Activated T-cell treated with anti-CD3 and anti-CD28 coated beads, Interleukin-2, amount 50 U/mL, for 4 hours (primary cell): ENCODE measurements at regions not wholly inside any gene's neighbourhood (a gene's known extent, or its start where the extent isn't known, plus 50 kb on each side); places are given as distances from the start of the nearest gene placed in this dataset.

Source experiments
- ATAC-seq, 2 donors: fragments of 200-7000 bp; cut with Tn5 transposase; one replicate each; pipeline ENCODE4 v1.10.0; 2021
- DNase-seq: peaks from one replicate; pipeline ENCODE4 v3.0.0-alpha.2; 2020
- H3K27me3 Mint-ChIP-seq: one replicate; pipeline ENCODE4 v1.8.0; 2021; ENCODE audit warnings: low read depth, mixed read lengths
- H3K36me3 Mint-ChIP-seq: one replicate; pipeline ENCODE4 v1.8.0; 2022; ENCODE audit warnings: mixed read lengths; ENCODE audit not compliant: insufficient read depth
- H3K4me1 Mint-ChIP-seq: one replicate; pipeline ENCODE4 v1.8.0; 2021; ENCODE audit warnings: low read depth, mixed read lengths
- H3K4me3 Mint-ChIP-seq: one replicate; pipeline ENCODE4 v1.8.0; 2021; ENCODE audit warnings: mild to moderate bottlenecking, moderate library complexity, mixed read lengths
- H3K9me3 Mint-ChIP-seq: one replicate; pipeline ENCODE4 v1.8.0; 2021; ENCODE audit warnings: mixed read lengths

GRCh38 chr10:28137907-28138880, 139.3 kb upstream of the ODAD2 start:
- Mint-ChIP-seq H3K36me3 (peaks cover 42% of the 10 kb centered on the region), H3K4me1 (peaks cover 2% of the 10 kb centered on the region), H3K27me3 (no peaks in the 10 kb centered on the region), H3K9me3 (peaks cover 34% of the 10 kb centered on the region), H3K4me3 (no peak overlapping the region)
- DNase-seq (no peak), ATAC-seq (no peak)

- DNase-seq (no peak), ATAC-seq (no peak)
- no peaks in the 10 kb centered on the region for H3K4me1 Mint-ChIP-seq
- peaks cover 52% of the 10 kb centered on the region for H3K36me3 Mint-ChIP-seq
- no peak overlapping the region for H3K4me3 Mint-ChIP-seq
- H3K27me3 Mint-ChIP-seq = no peaks in the 10 kb centered on the region
- peaks cover 34% of the 10 kb centered on the region for H3K9me3 Mint-ChIP-seq
Observed at GRCh38 chr10:28135258-28135657, 136.4 kb upstream of the ODAD2 start.

DNA sequence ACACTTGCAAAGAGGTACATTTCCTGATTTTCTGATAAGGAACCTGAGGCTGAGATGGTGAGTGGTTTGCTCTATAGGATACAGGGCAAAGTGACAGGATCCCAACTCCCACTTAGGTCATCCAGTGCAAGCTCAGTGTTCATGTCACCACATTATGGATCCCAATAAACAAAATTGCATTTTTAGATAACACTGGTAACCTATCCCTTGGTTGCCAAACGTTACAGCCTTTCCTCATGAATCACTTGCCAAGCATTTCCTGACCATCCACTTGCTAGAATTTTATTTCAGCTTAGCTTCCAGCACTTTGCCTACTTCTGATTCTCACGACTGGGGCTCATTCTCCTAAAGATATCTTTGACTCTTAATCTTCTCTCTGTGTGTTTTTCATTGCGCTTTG, 131.4 kb upstream of the ODAD2 start:
- H3K4me1 Mint-ChIP-seq = peaks cover 3% of the 10 kb centered on the region
- no peak overlapping the region for H3K4me3 Mint-ChIP-seq
- no peak for DNase-seq
- ATAC-seq = no peak
- peaks cover 46% of the 10 kb centered on the region for H3K36me3 Mint-ChIP-seq
- peaks cover 7% of the 10 kb centered on the region for H3K9me3 Mint-ChIP-seq
- no peaks in the 10 kb centered on the region for H3K27me3 Mint-ChIP-seq

DNA sequence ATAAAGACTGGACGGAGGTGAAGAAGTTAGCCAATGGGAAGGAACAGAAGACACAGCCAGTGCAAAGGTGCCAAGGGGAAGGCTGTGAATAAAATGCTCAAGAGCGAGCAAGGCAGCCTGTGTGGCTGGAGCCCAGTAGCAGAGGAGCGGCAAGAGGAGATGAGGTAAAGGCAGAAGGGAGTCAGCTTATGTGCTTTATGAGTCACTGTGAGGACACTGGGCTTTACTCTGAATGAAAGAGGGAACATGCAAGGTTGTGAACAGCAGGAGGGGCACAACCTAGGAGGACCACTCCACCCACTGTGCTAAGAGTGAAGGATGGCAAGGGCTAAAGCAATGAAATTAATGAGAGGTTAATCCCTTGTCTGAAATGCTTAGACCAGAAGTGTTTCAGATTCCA, 129.0 kb upstream of the ODAD2 start:
- H3K36me3 Mint-ChIP-seq = peaks cover 40% of the 10 kb centered on the region
- H3K4me3 Mint-ChIP-seq = no peak overlapping the region
- H3K27me3 Mint-ChIP-seq = no peaks in the 10 kb centered on the region
- no peaks in the 10 kb centered on the region for H3K9me3 Mint-ChIP-seq
- no peak for DNase-seq
- no peak for ATAC-seq
- H3K4me1 Mint-ChIP-seq = peaks cover 3% of the 10 kb centered on the region

DNA sequence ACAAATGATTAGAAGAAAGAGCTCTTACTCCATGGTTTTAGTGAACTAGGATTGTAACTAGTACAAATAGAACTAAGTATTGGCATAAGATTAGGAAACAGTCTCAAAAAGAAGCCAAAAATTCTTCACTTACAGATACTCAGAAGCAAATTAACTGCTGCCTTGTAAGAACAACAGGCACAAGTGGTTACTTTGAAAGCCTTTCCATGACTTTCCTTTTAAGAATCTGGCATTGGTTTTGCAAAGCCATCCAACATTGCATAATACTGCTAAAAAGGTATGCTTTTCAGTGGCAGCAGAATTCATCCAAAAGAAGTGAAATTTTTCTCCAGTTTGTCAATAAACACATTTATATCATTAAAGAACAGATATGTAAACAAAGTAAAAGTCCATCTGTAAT, 126.8 kb upstream of the ODAD2 start:
- peaks cover 3% of the 10 kb centered on the region for H3K4me1 Mint-ChIP-seq
- H3K36me3 Mint-ChIP-seq = peaks cover 42% of the 10 kb centered on the region
- no peaks in the 10 kb centered on the region for H3K27me3 Mint-ChIP-seq
- no peak for ATAC-seq
- no peak for DNase-seq
- H3K4me3 Mint-ChIP-seq = no peak overlapping the region
- no peaks in the 10 kb centered on the region for H3K9me3 Mint-ChIP-seq

DNA sequence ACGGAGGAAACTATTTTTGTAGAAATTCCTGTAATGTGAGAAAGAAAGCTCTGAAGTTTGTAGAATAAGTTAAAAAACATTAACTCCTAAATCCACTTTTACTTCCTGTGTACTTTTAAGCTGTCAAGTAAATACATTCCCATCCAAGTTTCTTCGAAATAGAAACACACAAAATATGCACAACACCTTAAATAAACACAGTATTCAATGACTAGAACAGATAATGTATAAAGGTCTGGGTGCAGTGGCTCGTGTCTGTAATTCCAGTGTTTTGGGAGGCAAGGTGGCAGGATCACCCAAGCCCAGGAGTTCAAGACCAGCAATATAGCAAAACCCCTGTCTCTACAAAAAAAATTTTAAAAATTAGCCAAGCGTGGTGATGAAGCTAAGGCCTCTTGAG, 121.9 kb upstream of the ODAD2 start:
- ATAC-seq = no peak
- Mint-ChIP-seq H3K4me3 (no peak overlapping the region), H3K9me3 (no peaks in the 10 kb centered on the region), H3K36me3 (peaks cover 38% of the 10 kb centered on the region), H3K27me3 (no peaks in the 10 kb centered on the region), H3K4me1 (peaks cover 10% of the 10 kb centered on the region)
- no peak for DNase-seq

- no peaks in the 10 kb centered on the region for H3K9me3 Mint-ChIP-seq
- ATAC-seq = no peak
- H3K4me3 Mint-ChIP-seq = no peak overlapping the region
- H3K27me3 Mint-ChIP-seq = no peaks in the 10 kb centered on the region
- DNase-seq = no peak
- H3K36me3 Mint-ChIP-seq = peaks cover 38% of the 10 kb centered on the region
- peaks cover 10% of the 10 kb centered on the region for H3K4me1 Mint-ChIP-seq
Observed at GRCh38 chr10:28120043-28120749, 121.3 kb upstream of the ODAD2 start.

GRCh38 chr10:28118985-28119628, 120.2 kb upstream of the ODAD2 start:
- Mint-ChIP-seq H3K27me3 (no peaks in the 10 kb centered on the region), H3K9me3 (no peaks in the 10 kb centered on the region), H3K4me1 (peaks cover 10% of the 10 kb centered on the region), H3K4me3 (no peak overlapping the region), H3K36me3 (peaks cover 39% of the 10 kb centered on the region)
- DNase-seq (no peak), ATAC-seq (no peak)

DNA sequence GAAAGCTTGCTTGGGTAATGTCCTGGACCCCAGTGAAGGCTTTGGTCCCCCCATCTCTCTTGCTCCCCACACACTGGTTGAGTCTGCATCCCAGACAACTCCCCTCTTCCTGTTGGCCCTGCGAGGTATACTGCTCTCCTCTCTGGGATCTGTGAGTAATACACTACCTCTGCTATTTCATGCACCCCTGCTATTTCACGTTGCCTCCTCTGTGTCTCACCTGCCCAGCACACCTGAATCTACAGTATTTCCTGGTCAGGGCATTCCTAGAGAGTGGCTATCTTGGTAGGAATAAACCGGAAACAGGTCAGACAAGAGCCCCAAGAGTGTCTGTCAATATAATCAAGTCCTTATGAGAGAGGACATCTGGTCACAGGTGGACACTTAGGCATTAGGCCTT, 114.3 kb upstream of the ODAD2 start:
- no peak overlapping the region for H3K4me3 Mint-ChIP-seq
- no peak for DNase-seq
- peaks cover 17% of the 10 kb centered on the region for H3K36me3 Mint-ChIP-seq
- ATAC-seq = no peak
- H3K27me3 Mint-ChIP-seq = no peaks in the 10 kb centered on the region
- no peaks in the 10 kb centered on the region for H3K9me3 Mint-ChIP-seq
- no peaks in the 10 kb centered on the region for H3K4me1 Mint-ChIP-seq

- Mint-ChIP-seq H3K27me3 (no peaks in the 10 kb centered on the region), H3K36me3 (peaks cover 30% of the 10 kb centered on the region), H3K4me1 (peaks cover 1% of the 10 kb centered on the region), H3K4me3 (no peak overlapping the region), H3K9me3 (no peaks in the 10 kb centered on the region)
- DNase-seq = no peak
- no peak for ATAC-seq
Observed at GRCh38 chr10:28111712-28112111, 112.8 kb upstream of the ODAD2 start.

DNA sequence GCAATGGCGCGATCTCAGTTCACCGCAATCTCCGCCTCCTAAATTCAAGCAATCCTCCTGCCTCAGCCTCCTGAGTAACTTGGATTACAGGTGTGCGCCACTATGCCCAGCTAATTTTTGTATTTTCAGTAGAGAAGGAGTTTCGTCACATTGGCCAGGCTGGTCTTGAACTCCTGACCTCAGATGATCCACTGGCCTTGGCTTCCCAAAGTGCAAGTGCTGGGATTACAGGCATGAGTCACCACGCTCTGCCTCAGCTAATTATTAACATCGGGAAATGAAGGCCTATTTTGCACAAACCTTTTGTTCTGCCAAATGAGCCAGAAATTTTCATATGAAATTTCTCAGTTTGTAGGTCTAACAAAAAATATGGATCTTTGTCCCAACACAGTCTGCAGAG, 106.7 kb upstream of the ODAD2 start:
- peaks cover 3% of the 10 kb centered on the region for H3K9me3 Mint-ChIP-seq
- H3K4me1 Mint-ChIP-seq = peaks cover 1% of the 10 kb centered on the region
- no peak for ATAC-seq
- no peak for DNase-seq
- H3K36me3 Mint-ChIP-seq = peaks cover 18% of the 10 kb centered on the region
- no peaks in the 10 kb centered on the region for H3K27me3 Mint-ChIP-seq
- H3K4me3 Mint-ChIP-seq = no peak overlapping the region

DNA sequence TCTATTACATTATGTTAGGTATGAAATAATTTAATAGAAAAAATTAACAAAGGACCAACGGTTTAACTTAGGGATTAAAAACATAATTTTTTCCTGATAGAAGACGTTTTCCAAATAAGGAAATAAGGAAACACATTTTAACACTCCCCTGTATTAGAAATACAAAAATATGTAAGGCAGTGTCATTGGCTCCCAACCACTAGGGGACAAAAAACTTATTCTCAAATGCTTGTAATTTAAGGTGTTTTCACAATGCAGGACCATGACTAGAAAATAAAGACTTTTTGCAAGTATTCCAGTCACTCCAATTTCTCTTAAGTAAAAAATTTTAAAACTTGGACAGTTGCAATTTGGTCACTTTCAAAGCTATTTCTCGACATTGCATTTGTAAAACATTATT, 98.8 kb upstream of the ODAD2 start:
- H3K4me1 Mint-ChIP-seq = no peaks in the 10 kb centered on the region
- H3K36me3 Mint-ChIP-seq = no peaks in the 10 kb centered on the region
- ATAC-seq (no peak), DNase-seq (no peak)
- no peaks in the 10 kb centered on the region for H3K9me3 Mint-ChIP-seq
- H3K27me3 Mint-ChIP-seq = no peaks in the 10 kb centered on the region
- no peak overlapping the region for H3K4me3 Mint-ChIP-seq

- Mint-ChIP-seq H3K9me3 (no peaks in the 10 kb centered on the region), H3K4me1 (no peaks in the 10 kb centered on the region), H3K36me3 (peaks cover 4% of the 10 kb centered on the region), H3K4me3 (no peak overlapping the region), H3K27me3 (no peaks in the 10 kb centered on the region)
- ATAC-seq = no peak
- no peak for DNase-seq
Observed at GRCh38 chr10:28095791-28096378, 97.0 kb upstream of the ODAD2 start.

DNA sequence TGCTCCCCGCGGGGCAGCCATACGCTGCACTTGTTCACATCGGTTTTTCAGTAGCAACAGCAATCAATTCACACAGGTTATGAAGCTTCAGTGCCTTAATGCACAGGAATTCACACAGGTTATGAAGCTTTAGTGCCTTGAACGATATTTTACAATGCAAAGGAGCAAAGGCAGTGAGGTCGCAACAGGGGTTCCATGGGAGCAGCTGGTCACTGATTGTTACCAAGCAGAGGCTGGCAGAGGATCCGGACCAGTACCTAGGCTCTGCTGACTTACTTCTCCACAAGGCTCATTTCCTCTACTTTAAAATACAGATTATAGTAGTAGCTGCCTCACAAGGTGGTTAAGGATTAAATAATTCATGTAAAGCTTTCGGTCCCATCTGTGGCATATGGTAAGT, 95.2 kb upstream of the ODAD2 start:
- Mint-ChIP-seq H3K4me3 (no peak overlapping the region), H3K4me1 (peaks cover 2% of the 10 kb centered on the region), H3K36me3 (peaks cover 13% of the 10 kb centered on the region), H3K9me3 (no peaks in the 10 kb centered on the region), H3K27me3 (no peaks in the 10 kb centered on the region)
- ATAC-seq (no peak), DNase-seq (no peak)
